NCI-H446 treated with DMSO at 0.1 percent for 48 hours (cell line): ENCODE measurements at regions not wholly inside any gene's neighbourhood (a gene's known extent, or its start where the extent isn't known, plus 50 kb on each side); places are given as distances from the start of the nearest gene placed in this dataset.
"Not testable (repeated sequence)": the region's sequence is repeated elsewhere in the genome, so short reads cannot be mapped to it uniquely, and the experiment has no call there.

Experiments
- DNase-seq: peaks from one replicate; lab custom pipeline; 2025; lab: John Stamatoyannopoulos, UW

DNA sequence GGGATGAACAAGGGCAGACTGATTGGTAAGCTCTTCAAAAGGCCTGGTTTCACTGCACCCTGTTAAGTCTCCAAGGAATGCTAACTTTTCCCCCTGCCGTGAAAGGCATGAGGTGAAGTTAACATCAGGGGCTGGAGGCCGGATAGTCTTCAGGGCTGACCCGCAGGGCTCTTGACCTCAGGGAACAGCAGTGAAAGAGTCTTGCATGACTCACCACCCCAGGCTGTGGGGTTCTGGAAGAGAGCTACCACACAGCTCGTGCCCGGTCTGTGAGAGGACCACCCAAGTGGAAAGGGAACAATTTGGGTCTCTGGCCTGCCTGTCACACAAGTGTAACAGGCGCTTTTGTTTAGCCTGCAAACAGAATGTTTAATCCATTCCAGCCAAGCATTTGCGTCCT, 504.9 kb downstream of the EDEM1 start:
- no peak for DNase-seq

DNA sequence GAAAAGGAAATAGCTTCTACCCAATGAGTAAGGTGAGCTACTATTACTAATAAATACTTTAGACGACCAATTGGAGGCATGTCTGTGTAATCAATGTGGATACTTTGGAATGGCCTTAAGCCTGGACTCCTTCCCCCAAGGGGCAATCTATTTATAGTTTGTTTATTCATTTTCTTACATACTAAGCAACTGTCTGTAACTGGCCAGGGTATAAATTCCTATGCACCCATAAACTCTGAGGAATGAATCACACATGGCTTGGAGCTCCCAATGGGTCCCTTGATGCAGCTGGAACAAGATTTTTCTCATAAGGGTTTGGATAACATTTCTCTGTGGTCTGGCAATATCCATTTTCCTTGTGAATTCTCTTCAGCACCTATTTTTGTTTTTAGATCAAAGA, 506.8 kb downstream of the EDEM1 start:
- DNase-seq, result no peak

DNA sequence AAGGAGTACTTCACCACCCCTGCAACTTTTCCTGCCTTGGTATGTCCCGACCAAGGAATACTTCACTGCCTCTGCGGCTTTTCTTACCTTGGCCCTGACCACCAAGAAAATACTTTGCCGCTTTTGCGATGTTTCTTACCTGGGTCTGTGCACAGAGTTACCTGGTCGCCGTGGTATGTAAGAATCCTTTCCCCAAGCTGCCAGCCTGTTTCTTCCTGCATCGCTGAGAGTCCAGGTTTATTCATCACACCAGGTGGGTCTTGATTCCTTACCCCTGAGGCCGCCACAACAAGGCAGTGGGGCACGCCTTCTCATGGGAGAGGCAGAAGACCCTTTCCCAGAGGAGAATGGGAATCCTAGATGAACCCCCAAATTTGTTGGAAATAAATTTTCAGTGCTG, 511.3 kb downstream of the EDEM1 start:
- no peak for DNase-seq

DNA sequence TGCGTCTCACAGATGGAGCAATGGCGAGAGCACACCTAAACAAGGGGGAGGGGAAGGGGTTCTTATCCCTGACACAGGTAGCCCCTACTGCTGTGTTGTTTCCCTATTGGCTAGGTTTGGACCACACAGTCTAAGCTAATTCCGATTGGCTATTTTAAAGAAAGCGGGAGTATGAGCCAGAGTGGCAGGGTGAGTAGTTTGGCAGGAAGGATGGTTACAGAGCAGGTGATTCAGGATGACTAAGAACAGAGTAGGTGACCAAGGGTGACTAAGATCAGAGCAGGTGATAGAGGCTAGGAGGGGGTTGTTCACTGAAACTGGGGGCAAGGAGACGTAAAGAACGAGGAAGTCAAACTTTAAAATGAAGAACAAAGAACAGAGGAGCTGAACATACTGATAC, 511.8 kb downstream of the EDEM1 start:
- DNase-seq, result no peak

DNA sequence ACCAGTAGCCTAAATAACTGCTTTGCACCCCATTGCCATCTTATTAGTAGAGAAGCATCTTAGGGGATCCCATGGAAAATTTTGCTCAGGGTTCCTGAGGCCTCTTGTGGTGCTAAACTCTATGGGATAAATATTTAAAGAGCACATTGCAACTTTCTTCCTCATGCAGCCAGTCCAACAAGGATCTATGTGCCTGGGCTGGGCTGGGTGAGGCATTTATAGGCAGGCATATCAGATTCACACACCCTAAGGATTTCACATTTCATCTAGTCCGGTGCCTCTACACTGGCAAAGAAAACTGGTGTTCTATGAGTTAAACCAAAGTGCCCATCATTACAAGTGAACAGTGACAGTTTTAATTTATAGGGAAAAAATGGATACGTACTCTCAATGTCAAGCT, 512.3 kb downstream of the EDEM1 start:
- no peak for DNase-seq

DNA sequence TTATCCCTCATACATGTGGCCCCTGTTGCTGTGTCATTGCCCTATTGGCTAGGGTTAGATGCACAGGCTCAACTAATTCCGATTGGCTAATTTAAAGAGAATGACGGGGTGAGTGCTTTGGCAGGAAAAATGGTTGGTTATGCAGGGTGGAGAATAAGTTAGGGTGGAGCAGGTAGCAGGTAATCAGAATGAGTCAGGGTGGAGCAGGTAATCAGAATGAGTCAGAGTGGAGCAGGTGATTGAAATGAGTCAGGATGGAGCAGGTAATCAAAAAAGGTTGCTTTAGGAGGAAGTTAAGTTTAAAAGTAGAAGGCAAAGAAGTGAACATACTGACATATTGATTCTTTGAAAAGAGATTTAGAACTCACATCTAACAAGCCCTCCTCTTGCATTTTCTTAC, 513.5 kb downstream of the EDEM1 start:
- DNase-seq, result not testable (repeated sequence)

DNA sequence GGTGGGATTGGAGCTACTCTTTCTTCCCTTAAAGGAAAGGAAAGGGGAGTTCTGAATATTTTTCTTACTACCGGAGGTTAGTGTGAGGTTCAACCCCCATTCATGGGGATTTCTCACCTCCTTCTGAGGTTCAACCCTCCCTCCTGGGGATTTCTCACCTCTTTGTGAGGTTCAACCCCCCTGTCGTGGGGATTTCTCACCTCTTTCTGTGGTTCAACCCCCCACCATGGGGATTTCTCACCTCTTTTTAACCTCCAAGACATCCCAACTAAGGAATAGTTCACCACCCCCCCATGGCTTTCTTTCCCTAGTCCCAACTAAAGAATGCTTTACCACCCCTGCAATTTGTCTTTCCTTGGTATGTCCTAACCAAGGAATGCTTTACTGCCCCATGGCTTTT, 520.3 kb downstream of the EDEM1 start:
- no peak for DNase-seq

DNA sequence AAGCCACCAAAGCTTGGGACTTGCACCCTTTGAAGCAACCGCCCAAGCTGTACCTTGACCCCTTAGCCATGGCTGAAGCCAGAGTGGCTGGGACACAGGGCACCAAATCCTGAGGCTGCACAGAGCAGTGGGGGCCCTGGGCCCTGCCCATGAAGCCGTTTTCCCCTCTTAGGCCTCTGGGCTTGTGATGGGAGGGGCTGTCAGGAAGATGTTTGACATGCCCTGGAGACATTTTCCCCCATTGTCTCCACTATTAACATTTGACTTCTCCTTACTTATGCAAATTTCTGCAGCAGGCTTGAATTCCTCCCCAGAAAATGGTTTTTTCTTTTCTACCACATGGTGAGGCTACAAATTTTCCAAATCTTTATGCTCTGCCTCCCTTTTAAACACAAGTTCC, 522.2 kb downstream of the EDEM1 start:
- DNase-seq, result no peak

DNA sequence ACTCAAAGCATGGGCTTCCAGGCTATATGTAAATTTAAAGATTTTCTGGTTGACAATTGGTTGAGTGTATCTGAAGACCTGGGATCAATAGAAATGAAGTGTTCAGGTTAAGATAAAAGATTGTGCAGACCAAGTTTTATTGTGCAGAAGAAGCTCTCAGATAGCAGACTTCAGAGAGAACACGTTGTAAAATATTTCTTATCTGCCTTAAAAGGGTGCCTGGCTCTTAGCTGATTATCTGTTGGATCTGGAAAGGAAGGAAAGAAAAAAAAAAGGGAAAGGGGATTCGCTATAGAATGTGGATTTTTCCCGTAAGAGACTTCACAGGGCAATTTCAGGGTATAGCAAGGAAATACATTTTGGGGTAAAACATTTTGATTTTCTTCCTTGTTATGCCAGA, 523.2 kb downstream of the EDEM1 start:
- no peak for DNase-seq

DNA sequence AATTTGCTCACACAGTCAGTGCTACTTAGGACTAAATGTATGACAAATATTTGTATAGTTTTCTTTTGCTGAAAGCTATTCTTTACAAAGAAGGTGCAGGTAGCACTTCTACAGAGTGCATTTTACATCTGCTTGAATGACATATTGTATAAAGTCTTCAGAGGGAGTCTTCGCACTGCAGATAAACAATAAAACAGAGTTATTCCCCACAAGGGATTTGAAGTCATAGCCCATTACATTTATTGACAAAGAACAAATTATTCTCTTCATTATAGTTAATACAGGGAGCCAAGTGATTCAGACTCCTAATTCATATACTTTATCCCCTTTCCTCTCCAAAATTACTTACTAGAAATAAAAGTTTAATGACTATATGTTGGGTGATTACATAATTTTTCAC, 529.7 kb downstream of the EDEM1 start:
- DNase-seq, result no peak

DNA sequence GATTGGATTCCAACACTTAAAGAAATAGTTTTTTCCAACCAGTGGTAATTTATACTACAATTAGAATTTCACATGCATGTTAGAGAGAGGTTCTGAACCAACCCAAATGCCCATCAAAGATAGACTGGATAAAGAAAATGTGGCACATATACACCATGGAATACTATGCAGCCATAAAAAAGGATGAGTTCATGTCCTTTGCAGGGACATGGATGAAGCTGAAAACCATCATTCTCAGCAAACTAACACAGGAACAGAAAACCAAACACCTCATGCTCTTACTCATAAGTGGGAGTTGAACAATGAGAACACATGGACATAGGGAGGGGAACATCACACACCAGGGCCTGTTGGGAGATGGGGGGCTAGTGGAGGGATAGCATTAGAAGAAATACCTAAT, 532.2 kb downstream of the EDEM1 start:
- not testable (repeated sequence) for DNase-seq

DNA sequence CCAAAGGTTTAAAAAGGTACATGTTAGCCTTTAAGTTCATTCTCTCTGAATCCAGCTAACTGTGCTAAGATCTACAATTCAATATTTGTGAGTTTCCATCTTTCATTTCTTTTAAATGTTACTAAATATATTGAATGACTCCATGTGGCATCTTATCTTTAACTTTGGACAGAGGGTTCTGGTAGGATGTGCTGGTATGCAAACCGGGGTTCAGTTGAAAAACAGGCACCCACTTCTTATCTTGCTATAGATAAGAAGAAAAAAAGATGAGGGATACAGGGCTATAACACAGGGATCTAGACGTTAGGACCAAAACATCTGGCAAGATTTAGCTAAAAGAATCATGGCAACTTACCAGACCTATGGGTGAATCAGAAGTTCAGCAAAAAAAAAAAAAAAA, 538.3 kb downstream of the EDEM1 start:
- DNase-seq, result no peak

DNA sequence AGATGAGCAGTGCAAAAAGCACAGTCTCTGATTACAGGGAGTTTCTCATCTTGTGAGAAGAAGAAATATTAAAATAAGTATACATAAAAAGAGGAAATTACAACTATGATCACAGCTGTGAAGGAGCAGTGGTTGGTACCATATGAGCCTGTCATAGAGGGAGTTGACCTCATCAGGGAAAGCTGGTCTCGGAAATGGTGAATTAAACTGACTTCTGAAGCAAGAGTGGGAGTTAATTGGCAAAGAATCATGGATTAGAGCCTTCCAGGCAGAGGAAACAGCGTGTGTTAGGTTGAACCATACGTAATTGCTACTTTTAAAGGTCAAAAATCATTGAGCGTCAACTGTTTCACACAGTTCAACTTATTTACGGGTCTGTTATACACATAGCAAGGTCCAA, 539.1 kb downstream of the EDEM1 start:
- DNase-seq, result no peak

DNA sequence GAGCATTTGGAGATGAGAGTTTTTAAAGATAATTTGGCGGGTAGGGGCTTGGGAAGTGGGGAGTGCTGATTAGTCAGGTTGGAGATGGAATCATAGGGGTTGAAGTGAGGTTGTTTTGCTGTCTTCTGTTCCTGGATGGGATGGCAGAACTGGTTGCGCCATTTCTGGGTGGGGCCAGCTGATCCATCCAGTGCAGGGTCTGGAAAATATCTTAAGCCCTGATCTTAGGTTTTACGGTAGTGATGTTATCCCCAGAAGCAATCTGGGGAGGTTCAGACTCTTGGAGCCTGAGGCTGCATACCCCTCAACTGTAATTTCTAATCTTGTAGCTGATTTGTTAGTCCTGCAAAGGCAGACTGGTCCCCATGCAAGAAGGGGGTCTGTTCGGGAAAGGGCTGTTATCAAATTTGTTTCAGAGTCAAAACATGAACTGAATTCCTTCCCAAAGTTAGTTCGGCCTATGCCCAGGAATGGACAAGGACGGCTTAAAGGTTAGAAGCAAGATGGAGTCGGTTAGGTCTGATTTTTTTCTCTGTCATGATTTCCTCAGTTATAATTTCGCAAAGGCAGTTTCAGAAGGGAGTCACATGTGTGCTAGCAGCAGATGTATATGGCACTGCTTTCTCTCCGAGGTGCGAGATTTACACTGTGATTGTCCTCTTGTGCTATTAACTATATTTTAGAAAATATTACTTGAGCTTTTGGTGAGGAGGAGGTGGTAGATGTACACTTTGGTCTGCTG, 540.4 kb downstream of the EDEM1 start:
- no peak for DNase-seq

DNA sequence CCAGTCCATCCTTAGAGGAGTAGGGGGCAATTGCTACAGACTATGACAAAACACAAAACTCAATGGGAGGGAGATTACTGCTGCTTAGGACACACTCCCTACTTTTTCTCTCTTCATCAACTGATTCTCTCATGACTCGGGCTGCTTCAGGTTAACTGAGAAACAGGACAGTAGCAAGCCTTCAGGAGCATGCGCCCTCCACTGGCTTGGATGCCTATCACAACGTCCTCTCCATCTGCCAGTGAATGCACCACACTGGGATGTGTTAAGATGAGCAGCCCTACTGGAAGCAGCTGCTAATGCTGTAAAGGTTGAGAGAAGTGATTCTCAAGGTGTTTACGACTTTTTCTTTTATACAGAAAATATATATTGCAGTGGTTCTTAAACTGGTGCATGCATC, 542.3 kb downstream of the EDEM1 start:
- DNase-seq, result no peak

DNA sequence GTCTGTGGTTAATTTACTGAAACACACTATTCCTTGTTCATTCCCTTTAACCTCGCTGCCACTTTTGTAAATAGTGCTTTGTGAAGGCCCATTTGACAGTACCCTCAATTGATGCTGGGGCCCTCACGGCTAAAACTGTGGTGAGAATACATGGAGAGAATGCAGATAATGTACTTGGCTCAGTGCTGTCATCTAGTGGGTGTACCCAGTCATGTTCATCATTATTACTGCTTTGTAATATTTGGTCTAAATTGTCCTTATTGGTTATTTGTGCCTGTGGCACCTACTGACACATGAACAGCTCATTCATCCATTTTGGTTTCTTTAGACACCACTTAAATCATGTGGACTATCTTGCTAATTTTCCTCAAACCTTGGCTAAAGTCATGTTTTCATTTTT, 543.6 kb downstream of the EDEM1 start:
- DNase-seq, result no peak

DNA sequence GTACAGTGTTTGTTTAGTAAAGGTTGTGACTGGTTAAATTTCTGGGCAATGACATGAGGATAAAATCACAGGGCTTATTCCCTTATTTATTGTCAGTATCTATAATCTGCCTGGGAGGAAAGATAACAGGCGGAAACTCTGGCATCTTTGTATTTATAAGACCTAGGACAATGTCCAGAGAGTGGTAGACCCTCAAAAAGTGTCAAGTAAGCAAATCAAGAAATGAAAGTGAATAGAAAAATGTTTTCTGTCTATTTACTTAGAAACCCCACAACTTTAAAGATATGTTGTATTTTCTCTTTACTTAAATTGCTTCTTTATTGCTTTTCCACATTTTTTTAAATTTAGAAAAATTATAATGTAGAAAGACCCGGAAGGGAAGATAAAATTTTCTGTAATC, 544.6 kb downstream of the EDEM1 start:
- DNase-seq, result no peak

DNA sequence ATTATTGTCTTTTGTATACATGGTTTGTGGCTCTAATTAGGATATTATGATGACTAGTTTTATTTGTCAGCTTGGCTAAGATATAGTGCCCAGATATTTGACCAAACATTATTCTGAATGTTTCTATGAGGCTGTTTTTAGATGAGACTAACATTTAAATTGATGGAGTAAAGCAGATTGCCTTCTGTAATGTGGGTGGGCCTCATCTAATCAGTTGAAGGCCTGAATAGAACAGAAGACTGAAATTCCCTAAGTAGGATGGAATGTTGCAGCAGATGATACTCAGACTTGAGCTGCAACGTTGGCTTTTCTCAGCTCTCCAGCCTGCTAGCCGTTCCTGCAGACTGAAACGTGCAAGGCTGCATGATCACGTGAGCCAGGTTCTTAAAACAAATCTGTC, 546.5 kb downstream of the EDEM1 start:
- DNase-seq, result no peak

DNA sequence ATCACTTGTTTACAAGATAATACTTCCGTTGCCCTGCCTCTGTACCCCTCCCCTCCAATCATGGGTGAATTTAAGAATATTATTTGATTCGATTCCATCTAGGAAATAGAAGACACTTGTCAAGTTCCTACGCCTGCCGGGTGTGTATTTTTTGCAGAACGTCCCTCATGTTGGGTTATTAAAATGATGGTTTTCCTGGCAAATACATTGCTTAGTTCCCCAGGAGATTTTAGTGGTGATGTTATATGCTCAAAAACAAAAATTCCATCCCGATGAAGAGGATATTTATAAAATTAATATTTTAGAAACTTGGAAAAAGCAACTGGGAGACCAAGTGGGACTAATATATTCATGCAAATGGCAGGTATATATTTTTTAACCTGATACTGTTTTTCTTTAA, 548.4 kb downstream of the EDEM1 start:
- DNase-seq, result no peak

DNA sequence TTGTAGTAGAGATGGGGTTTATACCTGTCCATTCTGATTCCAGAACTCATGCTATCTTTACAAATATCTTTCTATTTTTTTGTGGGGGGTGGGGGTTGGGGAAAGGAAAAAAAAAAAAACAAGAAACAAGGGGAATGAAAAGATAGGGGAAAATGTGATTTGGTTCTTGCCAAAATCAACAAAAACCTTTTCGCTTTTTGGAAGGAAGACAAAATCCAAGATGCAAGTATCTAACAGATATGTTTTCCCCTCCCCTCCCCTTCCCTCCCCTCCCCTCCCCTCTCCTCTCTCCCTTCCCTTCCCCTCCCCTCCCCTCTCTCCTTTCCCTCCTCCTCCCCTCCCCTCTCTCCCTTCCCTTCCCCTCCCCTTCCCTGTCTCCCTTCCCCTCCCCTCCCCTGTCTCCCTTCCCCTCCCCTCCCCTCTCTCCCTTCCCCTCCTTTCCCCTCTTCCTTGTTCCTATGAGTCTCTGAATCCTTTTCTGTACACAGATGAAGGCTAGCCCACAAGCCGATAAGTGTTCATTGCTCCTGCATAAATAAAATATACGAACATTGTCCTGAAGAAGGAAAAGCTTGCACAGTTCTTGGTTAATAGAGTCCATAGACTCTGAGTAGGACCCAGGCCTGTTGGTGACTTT, 551.9 kb downstream of the EDEM1 start:
- no peak for DNase-seq

DNA sequence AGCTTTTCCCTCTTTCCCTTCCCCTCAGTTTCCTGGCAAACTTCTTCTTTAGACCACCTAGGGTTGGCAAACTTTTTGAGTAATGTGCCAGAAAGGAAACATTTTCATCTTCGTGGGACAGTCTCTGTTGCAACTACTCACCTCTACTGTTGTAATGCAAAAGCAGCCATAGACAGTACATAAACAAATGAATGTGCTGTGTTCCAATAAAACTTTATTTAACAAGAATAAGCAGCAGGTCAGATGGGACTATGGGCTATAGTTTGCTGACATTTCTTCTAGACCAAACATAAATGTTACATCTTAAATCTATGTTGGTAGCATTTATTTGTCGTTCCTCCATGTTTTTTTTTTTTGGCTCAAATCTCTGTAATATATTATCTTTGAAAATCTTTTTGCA, 552.4 kb downstream of the EDEM1 start:
- no peak for DNase-seq

DNA sequence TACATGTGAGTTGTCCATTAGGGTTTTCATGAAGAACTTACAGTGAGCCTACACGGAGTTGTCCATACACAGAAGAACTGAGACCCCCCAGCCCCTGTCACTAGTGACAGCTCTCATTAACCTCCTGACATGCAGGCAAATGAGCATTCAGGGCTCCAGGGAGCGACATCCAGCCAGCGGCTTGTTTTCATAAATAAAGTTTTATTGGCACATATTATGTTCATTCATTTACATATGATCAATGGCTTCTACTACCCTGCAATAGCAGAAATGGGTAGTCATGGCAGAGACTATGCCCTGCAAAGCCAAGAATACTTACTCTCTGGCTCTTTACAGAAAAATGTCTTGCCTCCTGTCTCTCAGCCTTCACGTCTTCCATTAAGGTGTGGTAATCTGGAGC, 553.5 kb downstream of the EDEM1 start:
- DNase-seq, result no peak

DNA sequence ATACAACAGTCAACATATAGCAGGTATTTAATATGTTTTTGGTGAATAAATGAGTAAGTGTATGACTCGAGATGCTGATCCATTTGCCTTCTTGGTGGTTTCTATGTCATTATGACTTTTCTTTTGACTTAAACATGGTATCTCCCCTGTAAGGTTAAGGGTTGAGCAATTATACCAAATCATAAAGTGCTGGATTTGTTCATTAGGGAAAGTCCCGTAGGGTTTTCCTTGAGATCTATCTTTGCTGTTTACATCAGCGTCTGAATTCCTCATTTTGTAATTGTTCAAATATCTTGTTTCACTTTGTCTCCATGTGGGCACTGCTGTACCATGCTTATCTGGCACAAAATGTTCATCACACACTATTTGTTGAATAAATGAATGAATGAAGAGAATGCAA, 562.6 kb downstream of the EDEM1 start:
- no peak for DNase-seq
